ENCODE measurements at regions not wholly inside any gene's neighbourhood (a gene's known extent, or its start where the extent isn't known, plus 50 kb on each side); places are given as distances from the start of the nearest gene placed in this dataset.

DNA sequence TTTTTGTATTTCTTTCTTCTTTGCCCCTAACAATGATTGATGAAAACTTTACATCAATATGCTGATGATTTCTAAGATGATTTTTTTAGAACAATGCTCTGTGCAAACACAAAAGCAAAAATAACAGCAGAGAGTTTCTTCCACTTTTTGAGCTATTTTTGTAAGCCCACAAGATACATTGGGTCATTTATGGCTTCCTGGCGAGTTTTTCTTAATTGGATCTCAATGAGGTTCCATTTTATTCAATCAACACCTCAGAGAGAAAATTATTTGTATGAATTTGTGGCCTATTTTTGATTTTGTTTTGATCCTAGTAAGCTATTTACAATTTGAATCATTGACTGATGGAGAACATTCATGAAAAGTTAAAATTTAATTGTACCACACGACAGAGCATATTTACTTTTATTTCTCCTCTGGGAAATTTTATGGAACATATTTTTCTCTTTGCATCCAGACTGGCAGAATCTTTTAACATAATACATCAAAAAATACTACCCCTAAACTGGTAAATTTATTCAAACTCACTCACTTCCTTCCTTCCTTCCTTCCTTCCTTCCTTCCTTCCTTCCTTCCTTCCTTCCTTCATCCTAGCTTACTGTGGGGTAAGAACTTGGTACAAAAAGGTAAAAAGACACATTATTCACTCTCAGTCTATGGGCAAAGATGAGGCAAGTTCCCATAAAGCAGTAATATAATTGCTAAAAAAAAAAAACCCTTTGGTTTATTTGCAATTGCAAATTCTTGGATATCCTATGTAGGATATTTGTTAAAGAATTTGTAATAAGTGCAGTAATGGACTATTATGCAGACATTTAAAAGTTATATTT is 710.4 kb downstream of the SLC4A3 start:
- no peak overlapping the region for H3K27ac ChIP-seq
- H3K9ac ChIP-seq, result no peak overlapping the region
- no peak overlapping the region for H3K4me3 ChIP-seq
- TF ChIP-seq Cebpa-rat (IDR thresholded peaks at IDR 0.05), result no peak
- peaks cover 8% of the 10 kb centered on the region; the same call in 1 of the 2 replicates for H3K4me1 ChIP-seq
- H3K36me3 ChIP-seq, result no peaks in the 10 kb centered on the region
- no peaks in the 10 kb centered on the region for H4K20me1 ChIP-seq
- H3K4me2 ChIP-seq, result no peak overlapping the region
- no peaks in the 10 kb centered on the region for H3K9me3 ChIP-seq
- no peaks in the 10 kb centered on the region for H3K27me3 ChIP-seq

DNA sequence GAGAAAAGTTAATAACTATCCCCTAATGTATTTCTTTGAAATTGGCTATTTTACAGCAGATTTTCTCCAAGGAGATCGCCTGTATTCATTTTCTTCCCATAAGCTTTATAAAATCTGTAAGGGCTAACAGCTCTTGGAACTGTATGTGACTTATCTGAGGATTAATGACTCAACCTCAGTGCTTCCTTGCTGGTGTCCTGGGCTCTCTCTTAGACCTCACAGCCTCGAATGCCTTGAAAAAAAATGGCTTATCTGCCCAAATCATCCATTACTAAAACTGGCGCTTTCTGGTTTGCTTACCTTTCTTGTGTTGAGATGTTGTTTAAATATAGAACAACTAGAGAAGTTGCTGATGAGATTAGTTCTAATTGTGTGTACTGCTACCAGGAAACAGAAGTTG is 713.6 kb downstream of the SLC4A3 start:
- Histone ChIP-seq H3K4me1 (peaks cover 8% of the 10 kb centered on the region; the same call in 1 of the 2 replicates), H3K9me3 (no peaks in the 10 kb centered on the region), H3K27ac (no peak overlapping the region), H3K4me2 (no peak overlapping the region), H3K27me3 (no peaks in the 10 kb centered on the region), H3K9ac (no peak overlapping the region), H3K4me3 (no peak overlapping the region), H4K20me1 (no peaks in the 10 kb centered on the region), H3K36me3 (no peaks in the 10 kb centered on the region)
- TF ChIP-seq Cebpa-rat (IDR thresholded peaks at IDR 0.05), result no peak

DNA sequence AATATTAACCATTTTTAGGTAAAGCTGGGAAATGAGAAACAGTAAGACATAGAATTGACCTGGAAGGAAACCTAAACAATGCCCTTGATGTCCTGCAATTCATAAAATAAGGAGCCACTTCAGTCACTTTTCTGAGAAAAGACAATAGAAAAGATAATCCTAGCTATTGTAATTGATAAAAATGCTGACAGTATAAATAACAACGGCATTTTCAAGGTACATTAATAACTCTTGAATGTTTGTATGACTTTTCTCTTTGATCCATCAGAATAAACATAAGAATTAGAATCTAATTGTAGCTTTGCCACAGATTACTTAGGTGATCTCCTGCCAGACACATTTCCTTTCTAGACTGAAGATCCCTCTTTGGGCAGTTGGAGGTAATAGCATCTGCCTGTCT is 719.5 kb downstream of the SLC4A3 start:
- Histone ChIP-seq H3K36me3 (no peaks in the 10 kb centered on the region), H3K4me1 (no peaks in the 10 kb centered on the region), H3K9me3 (no peaks in the 10 kb centered on the region), H3K4me2 (no peak overlapping the region), H3K4me3 (no peak overlapping the region), H3K9ac (no peak overlapping the region), H4K20me1 (no peaks in the 10 kb centered on the region), H3K27me3 (no peaks in the 10 kb centered on the region), H3K27ac (no peak overlapping the region)
- no peak for TF ChIP-seq Cebpa-rat (IDR thresholded peaks at IDR 0.05)

- H3K27me3 ChIP-seq, result no peaks in the 10 kb centered on the region
- no peaks in the 10 kb centered on the region for H3K9me3 ChIP-seq
- no peaks in the 10 kb centered on the region for H4K20me1 ChIP-seq
- no peak overlapping the region for H3K27ac ChIP-seq
- H3K4me3 ChIP-seq, result no peak overlapping the region
- no peak overlapping the region for H3K9ac ChIP-seq
- no peaks in the 10 kb centered on the region for H3K36me3 ChIP-seq
- H3K4me2 ChIP-seq, result no peak overlapping the region
- no peaks in the 10 kb centered on the region for H3K4me1 ChIP-seq
- no peak for TF ChIP-seq Cebpa-rat (IDR thresholded peaks at IDR 0.05)
Observed at GRCh38 chr2:220347626-220348025, 720.2 kb downstream of the SLC4A3 start.

- Histone ChIP-seq H3K27me3 (no peaks in the 10 kb centered on the region), H3K27ac (no peak overlapping the region), H3K9me3 (no peaks in the 10 kb centered on the region), H3K36me3 (no peaks in the 10 kb centered on the region), H3K9ac (no peak overlapping the region), H3K4me3 (no peak overlapping the region), H3K4me2 (no peak overlapping the region), H4K20me1 (no peaks in the 10 kb centered on the region), H3K4me1 (no peaks in the 10 kb centered on the region)
- no peak for TF ChIP-seq Cebpa-rat (IDR thresholded peaks at IDR 0.05)
Observed at GRCh38 chr2:220348206-220348605, 720.8 kb downstream of the SLC4A3 start.

DNA sequence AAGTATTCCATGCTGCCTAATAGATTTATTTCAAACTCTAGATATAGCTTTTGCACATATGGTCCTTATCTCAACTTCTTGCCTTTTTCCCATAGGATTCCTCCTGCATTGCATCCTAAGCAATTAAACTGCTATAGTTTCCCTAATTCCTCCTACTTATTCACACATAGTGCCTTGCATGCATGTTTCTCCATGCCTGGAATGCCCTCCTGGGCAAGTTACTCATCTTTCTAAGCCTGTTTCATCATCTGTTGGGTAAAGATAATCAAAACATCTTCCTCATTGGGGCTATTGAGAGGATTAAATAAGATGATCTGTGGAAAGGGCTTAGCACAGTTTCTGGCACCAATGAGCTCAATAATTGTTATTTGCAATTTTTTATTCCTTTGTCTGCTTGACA is 726.5 kb downstream of the SLC4A3 start:
- no peak overlapping the region for H3K4me2 ChIP-seq
- no peak overlapping the region for H3K4me3 ChIP-seq
- no peaks in the 10 kb centered on the region for H3K36me3 ChIP-seq
- no peaks in the 10 kb centered on the region for H3K27me3 ChIP-seq
- no peaks in the 10 kb centered on the region for H3K4me1 ChIP-seq
- no peaks in the 10 kb centered on the region for H3K9me3 ChIP-seq
- H3K27ac ChIP-seq, result no peak overlapping the region
- H3K9ac ChIP-seq, result no peak overlapping the region
- H4K20me1 ChIP-seq, result no peaks in the 10 kb centered on the region
- no peak for TF ChIP-seq Cebpa-rat (IDR thresholded peaks at IDR 0.05)

DNA sequence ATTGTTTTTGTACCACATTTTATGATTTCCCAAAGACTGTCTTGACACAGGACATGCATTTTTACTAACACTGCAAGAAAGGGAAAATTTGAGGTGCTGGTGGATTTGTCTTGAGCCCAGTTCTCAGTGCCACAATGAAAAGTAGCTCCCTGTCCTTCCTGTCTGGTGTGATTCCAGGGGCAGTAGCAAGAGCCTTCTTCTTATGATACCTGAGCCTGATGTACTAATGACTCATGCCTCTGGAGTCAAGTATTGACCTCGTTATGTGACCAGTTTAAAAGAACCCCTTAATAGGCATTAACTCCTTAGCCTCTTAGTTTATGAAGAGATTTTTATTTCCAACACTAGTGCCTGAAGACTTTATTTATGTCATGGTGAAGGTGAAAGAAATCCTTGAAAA is 728.6 kb downstream of the SLC4A3 start:
- no peak overlapping the region for H3K4me2 ChIP-seq
- no peak overlapping the region for H3K27ac ChIP-seq

DNA sequence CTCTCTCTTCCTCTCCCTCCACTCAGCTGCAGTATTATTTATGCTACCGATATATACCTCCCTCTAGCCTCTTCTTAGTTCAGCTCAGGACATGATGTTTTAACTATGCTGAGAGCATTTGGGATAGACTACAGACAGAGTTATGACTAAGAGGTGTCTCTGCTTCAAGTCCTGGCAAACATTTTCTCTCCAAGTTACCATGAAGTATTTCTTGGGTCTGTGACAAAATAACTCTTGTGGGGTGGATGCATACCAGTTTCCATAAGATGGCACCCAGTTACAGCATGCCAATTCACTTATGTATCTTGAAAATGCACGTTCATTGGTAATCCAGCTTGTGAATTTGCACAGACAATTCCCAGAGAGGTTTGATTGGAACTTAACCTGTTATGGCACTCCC is 737.6 kb downstream of the SLC4A3 start:
- Histone ChIP-seq H3K36me3 (no peaks in the 10 kb centered on the region), H3K27me3 (no peaks in the 10 kb centered on the region), H3K9me3 (peaks cover 11% of the 10 kb centered on the region; the same call in 1 of the 2 replicates), H3K4me1 (no peaks in the 10 kb centered on the region), H3K4me2 (no peak overlapping the region), H3K4me3 (no peak overlapping the region), H4K20me1 (no peaks in the 10 kb centered on the region), H3K9ac (no peak overlapping the region), H3K27ac (no peak overlapping the region)
- TF ChIP-seq Cebpa-rat (IDR thresholded peaks at IDR 0.05), result no peak

More for the DNA sequence above, 728.6 kb downstream of the SLC4A3 start:
- H3K4me1 ChIP-seq, result no peaks in the 10 kb centered on the region
- H3K36me3 ChIP-seq, result no peaks in the 10 kb centered on the region
- H3K4me3 ChIP-seq, result no peak overlapping the region
- peaks cover 2% of the 10 kb centered on the region; the same call in 1 of the 2 replicates for H3K9me3 ChIP-seq
- no peak overlapping the region for H3K9ac ChIP-seq
- H3K27me3 ChIP-seq, result no peaks in the 10 kb centered on the region
- no peaks in the 10 kb centered on the region for H4K20me1 ChIP-seq
- no peak for TF ChIP-seq Cebpa-rat (IDR thresholded peaks at IDR 0.05)

- Histone ChIP-seq H4K20me1 (no peaks in the 10 kb centered on the region), H3K27ac (no peak overlapping the region), H3K9me3 (peaks cover 7% of the 10 kb centered on the region; the same call in 1 of the 2 replicates), H3K27me3 (no peaks in the 10 kb centered on the region), H3K4me2 (no peak overlapping the region), H3K4me1 (no peaks in the 10 kb centered on the region), H3K4me3 (no peak overlapping the region), H3K36me3 (no peaks in the 10 kb centered on the region), H3K9ac (no peak overlapping the region)
- no peak for TF ChIP-seq Cebpa-rat (IDR thresholded peaks at IDR 0.05)
Observed at GRCh38 chr2:220366765-220367164, 739.3 kb downstream of the SLC4A3 start.

- Histone ChIP-seq H4K20me1 (no peaks in the 10 kb centered on the region), H3K27me3 (no peaks in the 10 kb centered on the region), H3K9me3 (peaks cover 7% of the 10 kb centered on the region; the same call in 1 of the 2 replicates), H3K4me2 (no peak overlapping the region), H3K27ac (no peak overlapping the region), H3K4me3 (no peak overlapping the region), H3K9ac (no peak overlapping the region), H3K36me3 (no peaks in the 10 kb centered on the region), H3K4me1 (no peaks in the 10 kb centered on the region)
- no peak for TF ChIP-seq Cebpa-rat (IDR thresholded peaks at IDR 0.05)
Observed at GRCh38 chr2:220370764-220371163, 743.3 kb downstream of the SLC4A3 start.
